Heart left ventricle (tissue), 16 donors: ENCODE measurements at regions not wholly inside any gene's neighbourhood (a gene's known extent, or its start where the extent isn't known, plus 50 kb on each side); places are given as distances from the start of the nearest gene placed in this dataset.

ENCODE experiments used
- ATAC-seq, 4 donors: fragments of 200-7000 bp; cut with Tn5 transposase; one replicate each; pipeline ENCODE4 v1.9.1; 2020 to 2022; ENCODE audit warnings: moderate library complexity in 4 of 4, mild to moderate bottlenecking in 3 of 4, moderate number of reproducible peaks in 1 of 4
- DNase-seq, 5 donors: peaks; one replicate each; pipeline ENCODE4 v3.0.0-alpha.2; 2020
- H3K27ac ChIP-seq, 12 donors: fragments of 200-600 bp; sonication (generic) in 4 of 12; one replicate each; pipeline versions ENCODE4 v1.5.0 to v1.8.0; 2016 to 2022; ENCODE audit warnings: mild to moderate bottlenecking in 2 of 12
- H3K27me3 ChIP-seq, 9 donors: fragments of 200-600 bp; sonication (generic) in 2 of 9; one replicate each; pipeline versions ENCODE4 v1.5.1 to v1.8.0; 2016 to 2022; ENCODE audit warnings: mild to moderate bottlenecking in 3 of 9
- H3K36me3 ChIP-seq, 9 donors: fragments of 200-600 bp; sonication (generic) in 2 of 9; one replicate each; pipeline versions ENCODE4 v1.5.0 to v1.8.0; 2018 to 2022; ENCODE audit warnings: mild to moderate bottlenecking in 2 of 9
- H3K4me1 ChIP-seq, 12 donors: fragments of 200-600 bp; sonication (generic) in 4 of 12; one replicate each; pipeline versions ENCODE4 v1.5.0 to v1.8.0; 2016 to 2022; ENCODE audit warnings: mild to moderate bottlenecking in 3 of 12
- H3K4me3 ChIP-seq, 12 donors: fragments of 200-600 bp; sonication (generic) in 4 of 12; one replicate each; pipeline versions ENCODE4 v1.5.0 to v1.8.0; 2017 to 2022; ENCODE audit warnings: mild to moderate bottlenecking in 9 of 12, moderate library complexity in 4 of 12
- H3K9me3 ChIP-seq, 12 donors: fragments of 200-600 bp; sonication (generic) in 4 of 12; one replicate each; pipeline versions ENCODE4 v1.5.0 to v1.8.0; 2016 to 2022; ENCODE audit warnings: mild to moderate bottlenecking in 1 of 12
- CTCF ChIP-seq, 12 donors: fragments of 200-600 bp; sonication (generic) in 4 of 12; IDR thresholded peaks; one replicate each; pipeline versions ENCODE4 v1.5.0 to v1.8.0; 2018 to 2022; ENCODE audit warnings: antibody characterized with exemption in 12 of 12, mild to moderate bottlenecking in 5 of 12
- POLR2A ChIP-seq, 2 donors: fragments of 450-650 bp; IDR thresholded peaks; one replicate each; pipeline ENCODE4 v1.6.1; 2017; ENCODE audit warnings: antibody characterized with exemption in 2 of 2, mild to moderate bottlenecking in 2 of 2, moderate library complexity in 2 of 2
- WGBS, 4 donors: extraction: QIAGEN DNeasy Blood & Tissue Kit in 2 of 4; methylation state at CpG; one replicate each; pipeline versions ENCODE4 v1.1.5 to v1.1.7; 2013 to 2018; 5-methylcytosine and 5-hydroxymethylcytosine counted together
- intact Hi-C, 10 donors: fragments of 100-400 bp; cut with DNase I; formaldehyde crosslinking; loops; one replicate each; pipeline versions ENCODE4 v1.11.1 to v1.14.2; 2022
- donor health status: ischemic (EF 13 %, LVEDD 7.1; RV severe dilation, severe dysfunction).
- donor health status: healthy with polysubstance abuse.
- donor health status: DM: no; HTN: yes; CAD: no.
- donor health status: DM: no; HTN: no; CAD: no.
- donor health status: ischemic (EF 25% LVEDD 6.9; RV normal size, moderate dysfunction).
- donor health status: ischemic (EF 25% LVEDD 5.7; RV mildly dilated, moderate dysfunction).
- donor health status: healthy.
- donor health status: DM: yes; HTN: yes; CAD: no.
- donor health status: ischemic (EF 35%, LVEDD 5.7; RV mildly dilated, moderate dysfunction).
- donor health status: nonischemic (EF 11% LVEDD 7.7; RV severe dilation, severe dysfunction).
- donor health status: DM: yes; HTN: yes; CAD: no.
- donor health status: PGD.
- donor health status: ischemic (EF 29% LVEDD 5.4; RV normal size, mild dysfunction).
- donor health status: nonischemic (EF 23%, LVEDD 6.1; RV moderate dilation, normal function).

DNA sequence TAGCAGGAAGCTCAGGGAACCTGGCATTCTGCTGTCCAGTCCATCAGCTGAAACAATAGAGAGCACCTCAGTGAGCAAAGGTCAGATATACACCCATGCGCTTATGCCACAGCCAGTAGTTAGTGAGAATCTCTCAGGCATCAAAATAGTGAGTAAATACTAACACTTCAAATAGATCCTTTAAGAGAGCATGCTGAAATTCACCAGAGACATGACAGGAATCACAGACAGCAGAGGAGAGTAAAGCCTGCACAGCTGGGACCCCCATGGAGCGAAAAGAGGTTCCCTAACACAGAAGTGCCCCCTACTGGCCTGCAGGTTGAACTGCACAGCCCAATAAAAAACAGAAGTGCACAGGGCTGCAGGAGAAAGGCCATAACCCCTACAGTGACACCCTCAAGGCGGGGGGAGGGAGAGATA, 57.6 kb upstream of the ANTXRL start:
- intact Hi-C loops: loop anchor here in 3 of 10 donors (2.0 to 5.0 kb wide), 2 partner anchors 28 to 98 kb away; no protein-coding TSS in a partner anchor
- WGBS, 4 donors: 48 to 58% (median 51%) methylated on average over 3 of the region's 3 CpGs

GRCh38 chr10:46230615-46231014, 56.2 kb upstream of the ANTXRL start:
- no peak for TF ChIP-seq CTCF (IDR thresholded peaks at IDR 0.05)
- no peak for TF ChIP-seq POLR2A (IDR thresholded peaks at IDR 0.05)
- ATAC-seq: no peak
- Histone ChIP-seq H3K4me1 (peaks cover 0 to 5% (median 0%) of the 10 kb centered on the region in 12 donors), H3K36me3 (no peaks in the 10 kb centered on the region), H3K4me3 (no peak overlapping the region), H3K27ac (no peak overlapping the region), H3K27me3 (peaks cover 0 to 3% (median 0%) of the 10 kb centered on the region in 9 donors), H3K9me3 (peaks cover 0 to 18% (median 0%) of the 10 kb centered on the region in 12 donors)
- WGBS, 4 donors: 92 to 98% (median 96%) methylated on average over 5 of the region's 5 CpGs
- intact Hi-C loops: no loop called here
- DNase-seq: no peak

More for the DNA sequence above, 57.6 kb upstream of the ANTXRL start:
- Histone ChIP-seq H3K27ac (no peak overlapping the region), H3K36me3 (no peaks in the 10 kb centered on the region), H3K4me3 (no peak overlapping the region), H3K4me1 (peaks cover 0 to 5% (median 0%) of the 10 kb centered on the region in 12 donors), H3K9me3 (peaks cover 0 to 18% (median 0%) of the 10 kb centered on the region in 12 donors), H3K27me3 (peaks cover 0 to 3% (median 0%) of the 10 kb centered on the region in 9 donors)
- DNase-seq (peak in 2 of 5 donors; percentile 3 to 10), ATAC-seq (no peak)
- TF ChIP-seq POLR2A (IDR thresholded peaks at IDR 0.05): no peak
- TF ChIP-seq CTCF (IDR thresholded peaks at IDR 0.05): peak in 11 of 12 donors; percentile 18 to 50 (median 44)

- intact Hi-C loops: no loop called here
- WGBS, 4 donors: 55 to 82% (median 63%) methylated on average over 1 of the region's 1 CpG
- peaks cover 0 to 5% (median 0%) of the 10 kb centered on the region in 12 donors for H3K4me1 ChIP-seq
- TF ChIP-seq CTCF (IDR thresholded peaks at IDR 0.05): no peak
- TF ChIP-seq POLR2A (IDR thresholded peaks at IDR 0.05): no peak
- H3K9me3 ChIP-seq: peaks cover 0 to 18% (median 0%) of the 10 kb centered on the region in 12 donors
- no peak overlapping the region for H3K4me3 ChIP-seq
- no peaks in the 10 kb centered on the region for H3K36me3 ChIP-seq
- H3K27me3 ChIP-seq: peaks cover 0 to 3% (median 0%) of the 10 kb centered on the region in 9 donors
- H3K27ac ChIP-seq: no peak overlapping the region
- ATAC-seq: no peak
- DNase-seq: peak in 2 of 5 donors; percentile 2 to 19
Measured at GRCh38 chr10:46231087-46231486, 55.7 kb upstream of the ANTXRL start.

- Histone ChIP-seq H3K27me3 (peaks cover 0 to 1% (median 0%) of the 10 kb centered on the region in 9 donors), H3K4me1 (peaks cover 0 to 5% (median 0%) of the 10 kb centered on the region in 12 donors), H3K9me3 (peaks cover 0 to 18% (median 0%) of the 10 kb centered on the region in 12 donors), H3K27ac (no peak overlapping the region), H3K4me3 (no peak overlapping the region), H3K36me3 (no peaks in the 10 kb centered on the region)
- no peak for TF ChIP-seq CTCF (IDR thresholded peaks at IDR 0.05)
- no peak for TF ChIP-seq POLR2A (IDR thresholded peaks at IDR 0.05)
- DNase-seq (peak in 2 of 5 donors; percentile 6), ATAC-seq (no peak)
- intact Hi-C loops: no loop called here
- WGBS, 4 donors: 95 to 97% (median 97%) methylated on average over 2 of the region's 2 CpGs
Measured at GRCh38 chr10:46232084-46232483, 54.7 kb upstream of the ANTXRL start.
